Endothelial cell of umbilical vein (primary cell): ENCODE measurements at regions not wholly inside any gene's neighbourhood (a gene's known extent, or its start where the extent isn't known, plus 50 kb on each side); places are given as distances from the start of the nearest gene placed in this dataset.

Source experiments
- BruUV-seq: library from RNA; stranded (reverse); fragments of 400-500 nt; replicated peaks from 2 replicates; lab custom pipeline; 2021; lab: Mats Ljungman, UMichigan
- CTCF ChIA-PET: fragments of 300-600, 350-600 bp; sonication (Branson Sonifier 250); formaldehyde crosslinking; loops from one replicate; lab custom pipeline; 2021; ENCODE audit warnings: antibody characterized with exemption, inconsistent platforms; lab: Charles Lee
- POLR2A ChIA-PET: fragments of 300-600, 350-600 bp; sonication (Branson Sonifier 250); formaldehyde crosslinking; loops from one replicate; lab custom pipeline; 2021; ENCODE audit warnings: antibody characterized with exemption, inconsistent platforms; lab: Charles Lee
- DNase-seq: peaks from one replicate; pipeline ENCODE4 v3.0.0-alpha.2; 2011; ENCODE audit warnings: low read depth, low spot score
- FAIRE-seq: peaks from 2 replicates; lab custom pipeline; 2011; peaks lifted over from hg19 to GRCh38; lab: Jason Lieb, UNC
- H2AFZ ChIP-seq: 2 replicates; pipeline ENCODE4 v1.6.0; 2012; ENCODE audit warnings: low read depth, low read length, control low read depth, inconsistent platforms
- H3K27ac ChIP-seq: 2 replicates; pipeline ENCODE4 v1.5.1; 2011; ENCODE audit warnings: low read depth, mild to moderate bottlenecking, control low read depth, low read length, moderate library complexity; ENCODE audit not compliant: insufficient read depth
- H3K27me3 ChIP-seq, 2 experiments: 2 replicates each; pipeline versions ENCODE4 v1.6.0 to v1.6.1; 2011; ENCODE audit warnings: low read length in 2 of 2, mixed read lengths in 1 of 2; ENCODE audit not compliant: control insufficient read depth in 2 of 2, insufficient read depth in 2 of 2
- H3K36me3 ChIP-seq, 2 experiments: 2 replicates in 1 of 2; 3 replicates in 1 of 2; pipeline ENCODE4 v1.5.1; 2011; ENCODE audit warnings: low read length in 2 of 2, mild to moderate bottlenecking in 1 of 2, moderate library complexity in 1 of 2; ENCODE audit not compliant: control insufficient read depth in 2 of 2, insufficient read depth in 2 of 2; ENCODE audit errors: extremely low read depth in 1 of 2
- H3K4me1 ChIP-seq: 3 replicates; pipeline ENCODE4 v1.5.1; 2011; ENCODE audit warnings: mild to moderate bottlenecking, low read length; ENCODE audit not compliant: control insufficient read depth, insufficient read depth; ENCODE audit errors: extremely low read depth
- H3K4me2 ChIP-seq: 2 replicates; pipeline ENCODE4 v1.6.1; 2011; ENCODE audit warnings: low read length, control low read depth, mixed read lengths; ENCODE audit not compliant: insufficient read depth
- H3K4me3 ChIP-seq, 3 experiments: fragments of 200-600 bp in 1 of 3; sonication (generic), shearing (Covaris generic) in 1 of 3; replicated peaks in 1 of 3; 2 replicates each; pipeline ENCODE4 v1.5.1; 2011 to 2016; ENCODE audit warnings: control low read depth in 3 of 3, low read length in 3 of 3, mild to moderate bottlenecking in 2 of 3, inconsistent platforms in 1 of 3, low read depth in 1 of 3, moderate library complexity in 1 of 3; ENCODE audit not compliant: insufficient read depth in 1 of 3
- H3K79me2 ChIP-seq: 2 replicates; pipeline ENCODE4 v1.6.0; 2012; ENCODE audit warnings: low read length, inconsistent platforms; ENCODE audit not compliant: control insufficient read depth, insufficient read depth
- H3K9ac ChIP-seq: replicated peaks from 2 replicates; pipeline ENCODE3; 2011; ENCODE audit warnings: low read length, control low read depth; ENCODE audit not compliant: insufficient read depth; ENCODE audit errors: extremely low read depth
- H3K9me1 ChIP-seq: replicated peaks from 3 replicates; pipeline ENCODE4 v1.6.0; 2011; ENCODE audit warnings: mild to moderate bottlenecking, low read length; ENCODE audit not compliant: control insufficient read depth, insufficient read depth; ENCODE audit errors: extremely low read depth
- H3K9me3 ChIP-seq: replicated peaks from 2 replicates; pipeline ENCODE4 v1.5.1; 2012; ENCODE audit warnings: low read length, inconsistent platforms; ENCODE audit not compliant: control insufficient read depth, insufficient read depth
- H4K20me1 ChIP-seq: replicated peaks from 2 replicates; pipeline ENCODE3; 2011; ENCODE audit warnings: mild to moderate bottlenecking, low read length; ENCODE audit not compliant: control insufficient read depth, insufficient read depth; ENCODE audit errors: extremely low read depth
- EZH2 ChIP-seq: IDR thresholded peaks from 2 replicates; pipeline ENCODE4 v1.6.1; 2012; ENCODE audit warnings: borderline replicate concordance, low read depth, mild to moderate bottlenecking, moderate library complexity, low read length, inconsistent platforms; ENCODE audit not compliant: severe bottlenecking
- FOS ChIP-seq: IDR thresholded peaks from 2 replicates; pipeline ENCODE4 v1.6.1; 2011; ENCODE audit warnings: mild to moderate bottlenecking, low read length, moderate library complexity, borderline replicate concordance; ENCODE audit not compliant: insufficient read depth
- GATA2 ChIP-seq: IDR thresholded peaks from 2 replicates; pipeline ENCODE4 v1.7.0; 2011; ENCODE audit warnings: low read depth, mild to moderate bottlenecking, moderate library complexity, mixed read lengths, low read length; ENCODE audit not compliant: insufficient read length, insufficient read depth
- JUN ChIP-seq: IDR thresholded peaks from 2 replicates; pipeline ENCODE4 v1.6.1; 2011; ENCODE audit warnings: borderline replicate concordance, low read depth; ENCODE audit not compliant: insufficient read length, insufficient read depth
- MYC ChIP-seq: IDR thresholded peaks from one replicate; pipeline ENCODE4 v1.6.1; 2011; ENCODE audit warnings: mild to moderate bottlenecking, low read depth, low read length
- POLR2A ChIP-seq: IDR thresholded peaks from 2 replicates; pipeline ENCODE4 v1.6.1; 2012; ENCODE audit warnings: low read depth, mild to moderate bottlenecking, control low read depth, low read length
- POLR2AphosphoS5 ChIP-seq: IDR thresholded peaks from 2 replicates; pipeline ENCODE4 v1.6.1; 2012; ENCODE audit warnings: low read depth, mild to moderate bottlenecking, control low read depth, low read length, moderate library complexity; ENCODE audit not compliant: insufficient read depth
- dilution Hi-C: fragments of 300-500 bp; cut with MboI; formaldehyde crosslinking; loops from one replicate; pipeline ENCODE4 v1.15.0; 2019; ENCODE audit warnings: low sequenced_read_pairs; ENCODE audit not compliant: extremely low pct_ligation_motif_present
- intact Hi-C: fragments of 100-400 bp; cut with micrococcal nuclease; formaldehyde crosslinking; loops from one replicate; pipeline ENCODE4 v1.10.0; 2022
- TF ChIP-seq, protein P1 (sequence below), 2 donors: IDR thresholded peaks; 1 replicate in 1 of 2; 2 replicates in 1 of 2; pipeline ENCODE4 v1.5.1; 2011; ENCODE audit warnings: low read length in 2 of 2, mild to moderate bottlenecking in 2 of 2, moderate library complexity in 2 of 2, control low read depth in 1 of 2, inconsistent platforms in 1 of 2, low read depth in 1 of 2; ENCODE audit not compliant: insufficient read depth in 1 of 2; ENCODE audit errors: extremely low read depth in 1 of 2
- TF ChIP-seq, protein P2 (sequence below): IDR thresholded peaks from 2 replicates; pipeline ENCODE4 v1.6.1; 2011; ENCODE audit not compliant: insufficient read depth, insufficient read length

DNA sequence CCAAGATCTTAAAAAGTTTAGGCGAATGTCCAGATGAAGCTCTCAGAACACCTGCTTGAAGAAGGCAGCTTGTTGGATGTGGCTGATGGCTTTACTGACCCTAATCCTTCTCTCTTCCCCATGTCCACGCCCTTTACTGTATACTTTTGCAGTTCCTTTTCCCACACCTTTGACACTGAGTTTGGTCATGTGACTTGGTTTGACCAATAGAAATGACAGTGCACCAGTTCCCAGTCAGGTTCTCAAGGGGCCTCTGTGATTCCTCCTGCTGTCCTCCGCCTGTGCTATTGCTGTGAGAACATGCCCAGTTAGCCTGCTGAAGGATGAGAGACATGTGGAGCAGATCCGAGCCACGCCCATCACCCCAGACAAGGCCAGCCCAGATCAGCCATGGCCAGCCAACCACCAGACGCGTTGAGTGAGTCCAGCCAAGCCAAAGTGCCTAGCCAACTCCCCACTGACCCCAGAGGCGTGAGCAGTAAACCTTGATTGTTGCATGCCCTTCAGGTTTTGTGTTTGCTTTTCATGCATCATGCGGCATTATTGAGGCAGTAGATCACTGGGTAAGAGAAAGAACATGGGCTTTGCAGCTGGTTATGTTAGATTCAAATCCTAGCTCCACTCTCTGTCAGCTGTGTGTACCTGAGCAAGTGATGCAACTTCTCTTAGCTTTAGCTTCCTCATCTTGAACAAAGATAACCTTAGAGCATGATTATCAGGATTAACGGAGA is 258.0 kb upstream of the SIX2 start:
- no peaks in the 10 kb centered on the region for H3K36me3 ChIP-seq
- no peak for FAIRE-seq
- no peaks in the 10 kb centered on the region for H3K27me3 ChIP-seq
- H3K9ac ChIP-seq, result no peak overlapping the region
- no peak overlapping the region for H2AFZ ChIP-seq
- H3K9me1 ChIP-seq, result no peaks in the 10 kb centered on the region
- POLR2A ChIA-PET, result no interaction called here
- intact Hi-C loops, result no loop called here
- no peak overlapping the region for H3K27ac ChIP-seq
- DNase-seq, result no peak
- dilution Hi-C loops, result no loop called here
- peaks cover 35% of the 10 kb centered on the region for H3K4me1 ChIP-seq
- no peaks in the 10 kb centered on the region for H3K79me2 ChIP-seq
- no peak for TF ChIP-seq FOS
- TF ChIP-seq, protein P1, sequence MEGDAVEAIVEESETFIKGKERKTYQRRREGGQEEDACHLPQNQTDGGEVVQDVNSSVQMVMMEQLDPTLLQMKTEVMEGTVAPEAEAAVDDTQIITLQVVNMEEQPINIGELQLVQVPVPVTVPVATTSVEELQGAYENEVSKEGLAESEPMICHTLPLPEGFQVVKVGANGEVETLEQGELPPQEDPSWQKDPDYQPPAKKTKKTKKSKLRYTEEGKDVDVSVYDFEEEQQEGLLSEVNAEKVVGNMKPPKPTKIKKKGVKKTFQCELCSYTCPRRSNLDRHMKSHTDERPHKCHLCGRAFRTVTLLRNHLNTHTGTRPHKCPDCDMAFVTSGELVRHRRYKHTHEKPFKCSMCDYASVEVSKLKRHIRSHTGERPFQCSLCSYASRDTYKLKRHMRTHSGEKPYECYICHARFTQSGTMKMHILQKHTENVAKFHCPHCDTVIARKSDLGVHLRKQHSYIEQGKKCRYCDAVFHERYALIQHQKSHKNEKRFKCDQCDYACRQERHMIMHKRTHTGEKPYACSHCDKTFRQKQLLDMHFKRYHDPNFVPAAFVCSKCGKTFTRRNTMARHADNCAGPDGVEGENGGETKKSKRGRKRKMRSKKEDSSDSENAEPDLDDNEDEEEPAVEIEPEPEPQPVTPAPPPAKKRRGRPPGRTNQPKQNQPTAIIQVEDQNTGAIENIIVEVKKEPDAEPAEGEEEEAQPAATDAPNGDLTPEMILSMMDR (IDR thresholded peaks at IDR 0.05; ENCODE audit: extremely low read depth in 1 of 2, insufficient read depth in 1 of 2, low read depth in 1 of 2, low read length in 2 of 2), result no peak
- no peak for TF ChIP-seq JUN
- TF ChIP-seq, protein P2, sequence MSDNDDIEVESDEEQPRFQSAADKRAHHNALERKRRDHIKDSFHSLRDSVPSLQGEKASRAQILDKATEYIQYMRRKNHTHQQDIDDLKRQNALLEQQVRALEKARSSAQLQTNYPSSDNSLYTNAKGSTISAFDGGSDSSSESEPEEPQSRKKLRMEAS, result no peak
- no peak for TF ChIP-seq GATA2
- TF ChIP-seq EZH2, result no peak
- TF ChIP-seq POLR2A, result no peak
- TF ChIP-seq MYC, result no peak
- no peak for TF ChIP-seq POLR2AphosphoS5
- CTCF ChIA-PET, result interaction anchor here (1.3 kb wide), 1 partner anchor 97 kb away, joined by 3 read pairs; no protein-coding TSS in a partner anchor
- H3K9me3 ChIP-seq, result no peaks in the 10 kb centered on the region
- H3K4me2 ChIP-seq, result no peak overlapping the region
- no peak overlapping the region for H3K4me3 ChIP-seq
- no peaks in the 10 kb centered on the region for H4K20me1 ChIP-seq
- BruUV-seq, result no TSS peak
